ENCODE measurements at regions not wholly inside any gene's neighbourhood (a gene's known extent, or its start where the extent isn't known, plus 50 kb on each side); places are given as distances from the start of the nearest gene placed in this dataset.

- BruUV-seq (replicated peaks) = no TSS peak
- no peak overlapping the region for H3K4me3 ChIP-seq
- no peak overlapping the region for H3K9ac ChIP-seq (ENCODE audit: control insufficient read depth, insufficient read depth, low read length)
- in situ Hi-C loops (cut with MboI) = no loop called here
- FAIRE-seq (no peak), DNase-seq (ENCODE audit: low read depth, low spot score) (no peak), ATAC-seq (no peak)
- H2AFZ ChIP-seq (ENCODE audit: control insufficient read depth, low read depth, low read length) = no peak overlapping the region
- intact Hi-C loops (cut with micrococcal nuclease; ENCODE audit: unreplicated experiment) = no loop called here
- H4K20me1 ChIP-seq (ENCODE audit: control insufficient read depth, insufficient read depth) = no peaks in the 10 kb centered on the region
- no peaks in the 10 kb centered on the region for H3K9me3 ChIP-seq (replicated peaks; ENCODE audit: control insufficient read depth, insufficient read depth, low read length)
- CTCF ChIA-PET = no interaction called here
- SMC1A ChIA-PET (ENCODE audit: uncharacterized antibody, unreplicated experiment) = no interaction called here
- no peaks in the 10 kb centered on the region for H3K4me1 ChIP-seq (ENCODE audit: control insufficient read depth, insufficient read depth, low read length)
- H3K27me3 ChIP-seq (replicated peaks in 1 of 2; ENCODE audit: control insufficient read depth in 2 of 2, insufficient read depth in 2 of 2, low read length in 1 of 2) = no peaks in the 10 kb centered on the region
- no peaks in the 10 kb centered on the region for H3K79me2 ChIP-seq (ENCODE audit: control insufficient read depth, insufficient read depth, low read length)
- no peaks in the 10 kb centered on the region for H3K36me3 ChIP-seq (ENCODE audit: control insufficient read depth in 2 of 2, insufficient read depth in 2 of 2, low read length in 1 of 2)
- 11% methylated on average over 2 of the region's 2 CpGs for WGBS (ENCODE audit: insufficient coverage, insufficient replicate concordance, low lambda C conversion rate, missing lambda C conversion rate)
- POLR2A ChIA-PET = no interaction called here
- no peak overlapping the region for H3K4me2 ChIP-seq (ENCODE audit: control insufficient read depth, insufficient read depth)
- RAD21 ChIA-PET (ENCODE audit: unreplicated experiment) = no interaction called here
- H3K27ac ChIP-seq (ENCODE audit: control insufficient read depth, insufficient read depth) = no peak overlapping the region
- no peak for TF ChIP-seq RBBP5 (conservative IDR thresholded peaks at IDR 0.05)
- TF ChIP-seq RAD21 (IDR thresholded peaks at IDR 0.05; ENCODE audit: insufficient read depth, low read depth, low read length) = no peak
- TF ChIP-seq, protein P1, sequence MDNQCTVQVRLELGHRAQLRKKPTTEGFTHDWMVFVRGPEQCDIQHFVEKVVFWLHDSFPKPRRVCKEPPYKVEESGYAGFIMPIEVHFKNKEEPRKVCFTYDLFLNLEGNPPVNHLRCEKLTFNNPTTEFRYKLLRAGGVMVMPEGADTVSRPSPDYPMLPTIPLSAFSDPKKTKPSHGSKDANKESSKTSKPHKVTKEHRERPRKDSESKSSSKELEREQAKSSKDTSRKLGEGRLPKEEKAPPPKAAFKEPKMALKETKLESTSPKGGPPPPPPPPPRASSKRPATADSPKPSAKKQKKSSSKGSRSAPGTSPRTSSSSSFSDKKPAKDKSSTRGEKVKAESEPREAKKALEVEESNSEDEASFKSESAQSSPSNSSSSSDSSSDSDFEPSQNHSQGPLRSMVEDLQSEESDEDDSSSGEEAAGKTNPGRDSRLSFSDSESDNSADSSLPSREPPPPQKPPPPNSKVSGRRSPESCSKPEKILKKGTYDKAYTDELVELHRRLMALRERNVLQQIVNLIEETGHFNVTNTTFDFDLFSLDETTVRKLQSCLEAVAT (IDR thresholded peaks at IDR 0.05) = no peak
- no peak for TF ChIP-seq SMAD1 (IDR thresholded peaks at IDR 0.05; ENCODE audit: low read depth, partially characterized antibody)
- no peak for TF ChIP-seq POLR2AphosphoS5 (IDR thresholded peaks at IDR 0.05; ENCODE audit: low read length)
- no peak for TF ChIP-seq FOS (IDR thresholded peaks at IDR 0.05; ENCODE audit: borderline replicate concordance, extremely low read depth, insufficient read length)
- no peak for TF ChIP-seq TBL1XR1 (IDR thresholded peaks at IDR 0.05; ENCODE audit: low read depth, low read length)
- TF ChIP-seq ZNF592 (IDR thresholded peaks at IDR 0.05) = no peak
- TF ChIP-seq ZBED1 (IDR thresholded peaks at IDR 0.05; ENCODE audit: borderline replicate concordance) = no peak
- no peak for TF ChIP-seq PAX5 (IDR thresholded peaks at IDR 0.05; ENCODE audit: borderline replicate concordance, low read depth, low read length)
- TF ChIP-seq, protein P2, sequence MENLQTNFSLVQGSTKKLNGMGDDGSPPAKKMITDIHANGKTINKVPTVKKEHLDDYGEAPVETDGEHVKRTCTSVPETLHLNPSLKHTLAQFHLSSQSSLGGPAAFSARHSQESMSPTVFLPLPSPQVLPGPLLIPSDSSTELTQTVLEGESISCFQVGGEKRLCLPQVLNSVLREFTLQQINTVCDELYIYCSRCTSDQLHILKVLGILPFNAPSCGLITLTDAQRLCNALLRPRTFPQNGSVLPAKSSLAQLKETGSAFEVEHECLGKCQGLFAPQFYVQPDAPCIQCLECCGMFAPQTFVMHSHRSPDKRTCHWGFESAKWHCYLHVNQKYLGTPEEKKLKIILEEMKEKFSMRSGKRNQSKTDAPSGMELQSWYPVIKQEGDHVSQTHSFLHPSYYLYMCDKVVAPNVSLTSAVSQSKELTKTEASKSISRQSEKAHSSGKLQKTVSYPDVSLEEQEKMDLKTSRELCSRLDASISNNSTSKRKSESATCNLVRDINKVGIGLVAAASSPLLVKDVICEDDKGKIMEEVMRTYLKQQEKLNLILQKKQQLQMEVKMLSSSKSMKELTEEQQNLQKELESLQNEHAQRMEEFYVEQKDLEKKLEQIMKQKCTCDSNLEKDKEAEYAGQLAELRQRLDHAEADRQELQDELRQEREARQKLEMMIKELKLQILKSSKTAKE (IDR thresholded peaks at IDR 0.05; ENCODE audit: low read depth, poor library complexity, severe bottlenecking) = no peak
- no peak for TF ChIP-seq HDGF (IDR thresholded peaks at IDR 0.05)
- TF ChIP-seq SIN3A (IDR thresholded peaks at IDR 0.05; ENCODE audit: low read depth, low read length) = no peak
- no peak for TF ChIP-seq YBX1 (IDR thresholded peaks at IDR 0.05)
- no peak for TF ChIP-seq BMI1 (IDR thresholded peaks at IDR 0.05; ENCODE audit: borderline replicate concordance)
- TF ChIP-seq NR2C1 (IDR thresholded peaks at IDR 0.05) = no peak
Measured at GRCh38 chr4:127521463-127521862, 111.3 kb upstream of the INTU start.
